HG02938 (cell line): ENCODE measurements at regions not wholly inside any gene's neighbourhood (a gene's known extent, or its start where the extent isn't known, plus 50 kb on each side); places are given as distances from the start of the nearest gene placed in this dataset.
A peak's percentile ranks its signal among the peaks of the same experiment; 100 is the strongest.
"Not testable (repeated sequence)": the region's sequence is repeated elsewhere in the genome, so short reads cannot be mapped to it uniquely, and the experiment has no call there.

ENCODE experiments used
- ATAC-seq: cut with Tn5 transposase; IDR thresholded peaks from one replicate; pipeline ENCODE4 v1.9.1; 2021; ENCODE audit warnings: mild to moderate bottlenecking, moderate library complexity; ENCODE audit not compliant: unreplicated experiment

GRCh38 chr9:97772145-97772544 is 75.0 kb upstream of the XPA start:
- no peak for ATAC-seq

GRCh38 chr9:97773091-97773490 is 76.0 kb upstream of the XPA start:
- ATAC-seq: no peak

- ATAC-seq: no peak
Observed at GRCh38 chr9:97773723-97774122, 76.6 kb upstream of the XPA start.

- no peak for ATAC-seq
Observed at GRCh38 chr9:97774673-97775072, 77.5 kb upstream of the XPA start.

- ATAC-seq: not testable (repeated sequence)
Observed at GRCh38 chr9:97778740-97779139, 74.3 kb upstream of the FOXE1 start.

- ATAC-seq: no peak
Observed at GRCh38 chr9:97779608-97780007, 73.4 kb upstream of the FOXE1 start.

GRCh38 chr9:97781902-97782301 is 71.1 kb upstream of the FOXE1 start:
- ATAC-seq: no peak

GRCh38 chr9:97786341-97786740 is 66.7 kb upstream of the FOXE1 start:
- ATAC-seq: no peak

- no peak for ATAC-seq
Observed at GRCh38 chr9:97787551-97787950, 65.5 kb upstream of the FOXE1 start.

- ATAC-seq: no peak
Observed at GRCh38 chr9:97788763-97789663, 64.0 kb upstream of the FOXE1 start.

GRCh38 chr9:97790542-97790941 is 62.5 kb upstream of the FOXE1 start:
- no peak for ATAC-seq

GRCh38 chr9:97791542-97791941 is 61.5 kb upstream of the FOXE1 start:
- no peak for ATAC-seq

GRCh38 chr9:97793067-97793466 is 60.0 kb upstream of the FOXE1 start:
- ATAC-seq: no peak

- no peak for ATAC-seq
Observed at GRCh38 chr9:97794666-97795065, 58.4 kb upstream of the FOXE1 start.

- ATAC-seq: not testable (repeated sequence)
Observed at GRCh38 chr9:97796176-97796575, 56.9 kb upstream of the FOXE1 start.

GRCh38 chr9:97801180-97801579 is 51.8 kb upstream of the FOXE1 start:
- ATAC-seq: no peak

GRCh38 chr9:97802276-97802675 is 50.8 kb upstream of the FOXE1 start:
- ATAC-seq: no peak

GRCh38 chr9:97803167-97804058 is 49.6 kb upstream of the FOXE1 start:
- peak; percentile 60 for ATAC-seq
